HepG2 (cell line): ENCODE measurements at regions not wholly inside any gene's neighbourhood (a gene's known extent, or its start where the extent isn't known, plus 50 kb on each side); places are given as distances from the start of the nearest gene placed in this dataset.

ENCODE experiments used
- ATAC-seq: fragments of 200-7000 bp; cut with Tn5 transposase; 3 replicates; pipeline ENCODE4 v1.9.1; 2020; ENCODE audit warnings: mild to moderate bottlenecking, moderate library complexity
- BruUV-seq: library from RNA; stranded (reverse); fragments of 400-500 nt; replicated peaks from 2 replicates; lab custom pipeline; 2021; lab: Mats Ljungman, UMichigan
- CTCF ChIA-PET: fragments of 300-600 bp; formaldehyde crosslinking; extraction: SDS; loops from one replicate; lab custom pipeline; 2021; ENCODE audit warnings: low total read pairs, inconsistent platforms, low intra/inter-chr PET ratio; lab: Yijun Ruan, JAX
- POLR2A ChIA-PET: fragments of 350-600 bp; sonication (Branson Sonifier 250); formaldehyde crosslinking; loops from one replicate; lab custom pipeline; 2020; ENCODE audit warnings: antibody characterized with exemption, inconsistent platforms; lab: Yijun Ruan, JAX
- DNase-seq: peaks from one replicate; pipeline ENCODE4 v3.0.0-alpha.2; 2015; ENCODE audit warnings: low spot score
- FAIRE-seq: peaks from 3 replicates; lab custom pipeline; 2011; peaks lifted over from hg19 to GRCh38; lab: Jason Lieb, UNC
- H2AFZ ChIP-seq: one replicate; pipeline ENCODE4 v1.6.1; 2011; ENCODE audit warnings: low read length, inconsistent platforms
- H3K27ac ChIP-seq: fragments of 300-600 bp; 3 replicates; pipeline ENCODE4 v1.8.0; 2011; ENCODE audit warnings: mixed run types, mild to moderate bottlenecking, mixed read lengths, low read length, inconsistent platforms; ENCODE audit not compliant: insufficient read depth; ENCODE audit errors: extremely low read length
- H3K27me3 ChIP-seq, 2 experiments: fragments of 200-600 bp in 1 of 2; 2 replicates in 1 of 2; 3 replicates in 1 of 2; pipeline versions ENCODE4 v1.6.0 to v1.8.0; 2011; ENCODE audit warnings: low read length in 2 of 2, mild to moderate bottlenecking in 2 of 2, moderate library complexity in 2 of 2, inconsistent platforms in 1 of 2; ENCODE audit not compliant: insufficient read depth in 2 of 2, control insufficient read depth in 1 of 2
- H3K36me3 ChIP-seq, 2 experiments: fragments of 200-600 bp in 1 of 2; replicated peaks in 1 of 2; 2 replicates in 1 of 2; 3 replicates in 1 of 2; pipeline versions ENCODE4 v1.5.1 to v1.8.0; 2011; ENCODE audit warnings: low read length in 2 of 2, inconsistent platforms in 1 of 2; ENCODE audit not compliant: insufficient read depth in 2 of 2, control insufficient read depth in 1 of 2
- H3K4me1 ChIP-seq: 2 replicates; pipeline ENCODE4 v1.5.1; 2012; ENCODE audit warnings: low read length, inconsistent platforms; ENCODE audit not compliant: insufficient read depth
- H3K4me2 ChIP-seq: 2 replicates; pipeline ENCODE4 v1.6.0; 2011; ENCODE audit warnings: low read depth, low read length, inconsistent platforms
- H3K4me3 ChIP-seq, 3 experiments: fragments of 200-600 bp in 1 of 3; sonication (generic), shearing (Covaris generic) in 1 of 3; replicated peaks in 1 of 3; 2 replicates each; pipeline ENCODE4 v1.5.1; 2011 to 2016; ENCODE audit warnings: low read length in 3 of 3, inconsistent platforms in 2 of 3, low read depth in 2 of 3, mild to moderate bottlenecking in 2 of 3, control low read depth in 1 of 3, mixed read lengths in 1 of 3; ENCODE audit not compliant: insufficient read depth in 1 of 3
- H3K79me2 ChIP-seq: one replicate; pipeline ENCODE4 v1.6.1; 2011; ENCODE audit warnings: low read length, inconsistent platforms; ENCODE audit not compliant: insufficient read depth
- H3K9ac ChIP-seq: 2 replicates; pipeline ENCODE4 v1.6.0; 2011; ENCODE audit warnings: mild to moderate bottlenecking, low read depth, low read length, inconsistent platforms; ENCODE audit not compliant: insufficient read depth
- H3K9me3 ChIP-seq: 2 replicates; pipeline ENCODE4 v1.5.1; 2012; ENCODE audit warnings: mild to moderate bottlenecking, low read length
- H4K20me1 ChIP-seq: 2 replicates; pipeline ENCODE4 v1.6.0; 2011; ENCODE audit warnings: inconsistent platforms, mild to moderate bottlenecking, low read length, moderate library complexity; ENCODE audit not compliant: insufficient read depth
- CEBPB ChIP-seq: IDR thresholded peaks from 2 replicates; pipeline ENCODE4 v1.6.1; 2011; ENCODE audit warnings: low read depth, low read length, improper control_type of control experiment, borderline replicate concordance
- DNMT3B ChIP-seq: conservative IDR thresholded peaks from 2 replicates; pipeline ENCODE4 v1.6.1; 2016; ENCODE audit warnings: missing biosample characterization, control low read depth
- GFI1 ChIP-seq: sonication (generic); formaldehyde crosslinking; IDR thresholded peaks from 2 replicates; pipeline ENCODE4 v1.5.0; 2020; ENCODE audit warnings: missing genetic modification reagents, mild to moderate bottlenecking, borderline replicate concordance
- KLF11 ChIP-seq: IDR thresholded peaks from 2 replicates; pipeline ENCODE4 v1.6.1; 2016; ENCODE audit warnings: missing compliant biosample characterization
- KMT2B ChIP-seq: IDR thresholded peaks from 2 replicates; pipeline ENCODE4 v1.6.1; 2016; ENCODE audit warnings: missing genetic modification reagents, missing compliant biosample characterization
- MEIS1 ChIP-seq: sonication (generic); formaldehyde crosslinking; IDR thresholded peaks from 2 replicates; pipeline ENCODE4 v1.9.0; 2021; ENCODE audit warnings: mild to moderate bottlenecking, missing genetic modification reagents, moderate library complexity, borderline replicate concordance
- NFE2L1 ChIP-seq: sonication (generic); formaldehyde crosslinking; IDR thresholded peaks from 2 replicates; pipeline ENCODE4 v1.4.0; 2020; ENCODE audit warnings: missing genetic modification reagents, mild to moderate bottlenecking, borderline replicate concordance
- NR3C1 ChIP-seq: sonication (generic); formaldehyde crosslinking; IDR thresholded peaks from 2 replicates; pipeline ENCODE4 v1.4.0; 2020; ENCODE audit warnings: missing genetic modification reagents
- SNRNP70 ChIP-seq: fragments of 200-400 bp; formaldehyde crosslinking; IDR thresholded peaks from 2 replicates; pipeline ENCODE4 v1.6.1; 2017; ENCODE audit warnings: mild to moderate bottlenecking, low read depth, low read length, moderate library complexity
- THYN1 ChIP-seq: sonication (generic); formaldehyde crosslinking; IDR thresholded peaks from 2 replicates; pipeline ENCODE4 v1.8.1; 2023; ENCODE audit warnings: low read depth, mild to moderate bottlenecking, moderate library complexity, missing genetic modification reagents, borderline replicate concordance
- ZBTB3 ChIP-seq: sonication (generic); formaldehyde crosslinking; IDR thresholded peaks from 2 replicates; pipeline ENCODE4 v1.4.0; 2020; ENCODE audit warnings: low read depth, mild to moderate bottlenecking, moderate library complexity, missing genetic modification reagents, borderline replicate concordance
- ZC3H4 ChIP-seq: sonication (generic); formaldehyde crosslinking; IDR thresholded peaks from 2 replicates; pipeline ENCODE4 v1.4.0; 2020; ENCODE audit warnings: missing genetic modification reagents, borderline replicate concordance
- ZNF598 ChIP-seq: sonication (generic); formaldehyde crosslinking; IDR thresholded peaks from 2 replicates; pipeline ENCODE4 v1.5.1; 2020; ENCODE audit warnings: mild to moderate bottlenecking, missing genetic modification reagents, borderline replicate concordance
- ZNF773 ChIP-seq: sonication (generic); formaldehyde crosslinking; IDR thresholded peaks from 2 replicates; pipeline ENCODE4 v1.4.0; 2020; ENCODE audit warnings: missing genetic modification reagents, borderline replicate concordance
- ZNF792 ChIP-seq: IDR thresholded peaks from 2 replicates; pipeline ENCODE4 v1.6.1; 2016
- WGBS: methylation state at CpG from one replicate; pipeline ENCODE4 v1.1.6; 2017; ENCODE audit warnings: low lambda C conversion rate; 5-methylcytosine and 5-hydroxymethylcytosine counted together
- in situ Hi-C: cut with HindIII; loops from 2 replicates; pipeline ENCODE4 v1.10.0; 2017; ENCODE audit warnings: low pct_unique_long_range_greater_than_20kb; ENCODE audit not compliant: extremely low pct_ligation_motif_present
- intact Hi-C: fragments of 100-400 bp; cut with micrococcal nuclease; formaldehyde crosslinking; loops from one replicate; pipeline ENCODE4 v1.10.0; 2022; ENCODE audit not compliant: unreplicated experiment
- TF ChIP-seq, protein P1 (sequence below): sonication (generic); formaldehyde crosslinking; IDR thresholded peaks from 2 replicates; pipeline ENCODE4 v1.4.0; 2020; ENCODE audit warnings: missing genetic modification reagents
- TF ChIP-seq, protein P2 (sequence below): sonication (generic); formaldehyde crosslinking; IDR thresholded peaks from 2 replicates; pipeline ENCODE4 v1.5.0; 2020; ENCODE audit warnings: missing genetic modification reagents

DNA sequence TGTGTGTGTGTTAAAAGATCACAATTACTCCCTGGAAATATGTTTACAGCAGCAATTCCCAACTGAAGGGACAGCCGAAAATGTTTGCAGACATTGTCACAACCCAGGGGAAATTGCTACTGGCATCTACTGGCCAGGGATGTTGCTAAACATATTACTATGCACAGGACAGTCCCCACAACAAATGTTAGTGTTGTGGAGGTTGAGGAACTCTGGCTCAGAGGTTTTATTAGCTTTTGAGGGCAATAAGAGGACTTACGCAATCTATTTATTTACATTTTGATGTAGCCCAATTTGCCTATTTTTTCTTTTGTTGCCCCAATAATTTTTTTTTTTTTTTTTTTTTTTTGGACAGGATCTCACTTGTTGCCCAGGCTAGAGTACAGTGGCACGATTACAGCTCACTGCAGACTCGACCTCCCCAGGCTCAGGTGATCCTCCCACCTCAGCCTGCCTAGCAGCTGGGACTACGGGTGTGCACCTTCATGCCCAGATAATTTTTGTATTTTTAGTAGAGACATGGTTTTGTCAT lies 154.1 kb downstream of the RPS12 start:
- WGBS: 32% methylated on average over 5 of the region's 5 CpGs
- no peak overlapping the region for H3K9ac ChIP-seq
- H2AFZ ChIP-seq: no peak overlapping the region
- intact Hi-C loops: no loop called here
- no peaks in the 10 kb centered on the region for H4K20me1 ChIP-seq
- DNase-seq (no peak), ATAC-seq (no peak), FAIRE-seq (no peak)
- BruUV-seq: no TSS peak
- peaks cover 19% of the 10 kb centered on the region for H3K4me1 ChIP-seq
- TF ChIP-seq ZNF792: no peak
- TF ChIP-seq CEBPB: peak; percentile 43; the same call in 1 of the 2 replicates
- no peaks in the 10 kb centered on the region for H3K9me3 ChIP-seq
- no peaks in the 10 kb centered on the region for H3K27me3 ChIP-seq
- ChIA-PET CTCF (no interaction called here), POLR2A (no interaction called here)
- no peak overlapping the region for H3K27ac ChIP-seq
- H3K36me3 ChIP-seq: no peaks in the 10 kb centered on the region
- in situ Hi-C loops: loop anchor here (10.0 kb wide), 1 partner anchor 546 kb away; no protein-coding TSS in a partner anchor
- no peak overlapping the region for H3K4me2 ChIP-seq
- H3K4me3 ChIP-seq: no peak overlapping the region
- H3K79me2 ChIP-seq: no peaks in the 10 kb centered on the region

DNA sequence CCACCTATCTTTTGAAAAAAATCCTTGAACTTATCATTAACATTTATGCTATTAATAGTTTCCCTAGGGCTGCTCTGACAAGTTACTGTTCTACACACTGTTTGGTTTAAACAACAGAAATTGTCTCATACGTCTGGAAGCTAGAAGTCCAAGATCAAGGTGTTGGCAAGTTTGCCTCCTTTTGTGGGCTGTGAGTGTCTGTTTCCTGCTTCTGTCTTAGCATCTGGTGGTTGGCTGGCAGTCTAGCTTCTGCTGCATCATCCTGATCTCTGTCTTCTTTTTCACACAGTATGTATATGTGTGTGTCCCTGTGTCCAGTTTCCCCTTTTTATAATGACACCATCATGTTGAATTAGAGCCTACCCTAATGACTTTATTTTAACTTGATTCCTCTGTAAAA lies 154.8 kb downstream of the RPS12 start:
- no peak overlapping the region for H3K27ac ChIP-seq
- H3K9ac ChIP-seq: no peak overlapping the region
- POLR2A ChIA-PET: no interaction called here
- no peaks in the 10 kb centered on the region for H3K9me3 ChIP-seq
- CTCF ChIA-PET: no interaction called here
- H3K4me3 ChIP-seq: no peak overlapping the region
- no peak overlapping the region for H3K4me2 ChIP-seq
- H3K27me3 ChIP-seq: no peaks in the 10 kb centered on the region
- FAIRE-seq (no peak), ATAC-seq (no peak), DNase-seq (no peak)
- in situ Hi-C loops (loop anchor here (10.0 kb wide), 1 partner anchor 546 kb away; no protein-coding TSS in a partner anchor), intact Hi-C loops (no loop called here)
- no peaks in the 10 kb centered on the region for H4K20me1 ChIP-seq
- no TSS peak for BruUV-seq
- WGBS: 16% methylated on average over 1 of the region's 1 CpG
- no peak for TF ChIP-seq ZNF598
- TF ChIP-seq ZBTB3 (CRISPR knock-in tag): no peak
- TF ChIP-seq KMT2B: no peak
- no peak for TF ChIP-seq GFI1 (CRISPR knock-in tag)
- no peak for TF ChIP-seq NFE2L1 (CRISPR knock-in tag)
- TF ChIP-seq, protein P1, sequence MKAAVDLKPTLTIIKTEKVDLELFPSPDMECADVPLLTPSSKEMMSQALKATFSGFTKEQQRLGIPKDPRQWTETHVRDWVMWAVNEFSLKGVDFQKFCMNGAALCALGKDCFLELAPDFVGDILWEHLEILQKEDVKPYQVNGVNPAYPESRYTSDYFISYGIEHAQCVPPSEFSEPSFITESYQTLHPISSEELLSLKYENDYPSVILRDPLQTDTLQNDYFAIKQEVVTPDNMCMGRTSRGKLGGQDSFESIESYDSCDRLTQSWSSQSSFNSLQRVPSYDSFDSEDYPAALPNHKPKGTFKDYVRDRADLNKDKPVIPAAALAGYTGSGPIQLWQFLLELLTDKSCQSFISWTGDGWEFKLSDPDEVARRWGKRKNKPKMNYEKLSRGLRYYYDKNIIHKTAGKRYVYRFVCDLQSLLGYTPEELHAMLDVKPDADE (CRISPR knock-in tag): no peak
- TF ChIP-seq, protein P2, sequence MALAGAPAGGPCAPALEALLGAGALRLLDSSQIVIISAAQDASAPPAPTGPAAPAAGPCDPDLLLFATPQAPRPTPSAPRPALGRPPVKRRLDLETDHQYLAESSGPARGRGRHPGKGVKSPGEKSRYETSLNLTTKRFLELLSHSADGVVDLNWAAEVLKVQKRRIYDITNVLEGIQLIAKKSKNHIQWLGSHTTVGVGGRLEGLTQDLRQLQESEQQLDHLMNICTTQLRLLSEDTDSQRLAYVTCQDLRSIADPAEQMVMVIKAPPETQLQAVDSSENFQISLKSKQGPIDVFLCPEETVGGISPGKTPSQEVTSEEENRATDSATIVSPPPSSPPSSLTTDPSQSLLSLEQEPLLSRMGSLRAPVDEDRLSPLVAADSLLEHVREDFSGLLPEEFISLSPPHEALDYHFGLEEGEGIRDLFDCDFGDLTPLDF (CRISPR knock-in tag): no peak
- TF ChIP-seq SNRNP70: no peak
- TF ChIP-seq DNMT3B (CRISPR knock-in tag): no peak
- TF ChIP-seq ZNF773: no peak
- no peak for TF ChIP-seq MEIS1 (CRISPR knock-in tag)
- no peak for TF ChIP-seq ZC3H4 (CRISPR knock-in tag)
- TF ChIP-seq NR3C1: no peak
- no peak for TF ChIP-seq KLF11 (CRISPR knock-in tag)
- no peak for TF ChIP-seq THYN1
- peaks cover 12% of the 10 kb centered on the region for H3K4me1 ChIP-seq
- H2AFZ ChIP-seq: no peak overlapping the region
- no peaks in the 10 kb centered on the region for H3K79me2 ChIP-seq
- no peaks in the 10 kb centered on the region for H3K36me3 ChIP-seq
